Posterior cingulate gyrus (tissue), 11 donors: ENCODE measurements at regions not wholly inside any gene's neighbourhood (a gene's known extent, or its start where the extent isn't known, plus 50 kb on each side); places are given as distances from the start of the nearest gene placed in this dataset.
A peak's percentile ranks its signal among the peaks of the same experiment; 100 is the strongest.

Experiments used
- DNase-seq, 10 donors: peaks; one replicate each; pipeline versions ENCODE4 v3.0.0 to v3.0.0-alpha.2; 2020 to 2021; ENCODE audit warnings: mixed read lengths in 3 of 10
- intact Hi-C: fragments of 100-400 bp; cut with DNase I; formaldehyde crosslinking; loops from one replicate; pipeline ENCODE4 v1.15.1; 2023

GRCh38 chr15:95843241-95843910 is 487.1 kb upstream of the NR2F2 start:
- DNase-seq: no peak
- intact Hi-C loops: no loop called here

GRCh38 chr15:95845862-95846515 is 484.5 kb upstream of the NR2F2 start:
- DNase-seq: no peak
- intact Hi-C loops: no loop called here

GRCh38 chr15:95848126-95848525 is 482.4 kb upstream of the NR2F2 start:
- intact Hi-C loops: no loop called here
- DNase-seq: no peak

GRCh38 chr15:95850837-95851236 is 479.7 kb upstream of the NR2F2 start:
- intact Hi-C loops: no loop called here
- no peak for DNase-seq

- intact Hi-C loops: no loop called here
Measured at GRCh38 chr15:95853350-95853749, 477.1 kb upstream of the NR2F2 start.

GRCh38 chr15:95857124-95857757 is 473.3 kb upstream of the NR2F2 start:
- intact Hi-C loops: no loop called here
- no peak for DNase-seq

More at GRCh38 chr15:95853350-95853749, 477.1 kb upstream of the NR2F2 start:
- DNase-seq: no peak

GRCh38 chr15:95857758-95858157 is 472.7 kb upstream of the NR2F2 start:
- DNase-seq: no peak
- intact Hi-C loops: no loop called here

- intact Hi-C loops: no loop called here
- DNase-seq: no peak
Measured at GRCh38 chr15:95860406-95860805, 470.1 kb upstream of the NR2F2 start.

GRCh38 chr15:95864467-95864886 is 466.0 kb upstream of the NR2F2 start:
- intact Hi-C loops: no loop called here
- no peak for DNase-seq

- intact Hi-C loops: no loop called here
- DNase-seq: no peak
Measured at GRCh38 chr15:95865330-95865739, 465.2 kb upstream of the NR2F2 start.

- intact Hi-C loops: no loop called here
- no peak for DNase-seq
Measured at GRCh38 chr15:95866711-95867440, 463.6 kb upstream of the NR2F2 start.

- no peak for DNase-seq
- intact Hi-C loops: no loop called here
Measured at GRCh38 chr15:95868450-95868849, 462.1 kb upstream of the NR2F2 start.

- intact Hi-C loops: no loop called here
- DNase-seq: no peak
Measured at GRCh38 chr15:95868970-95869369, 461.5 kb upstream of the NR2F2 start.

GRCh38 chr15:95869920-95870319 is 460.6 kb upstream of the NR2F2 start:
- no peak for DNase-seq
- intact Hi-C loops: no loop called here

- intact Hi-C loops: no loop called here
- DNase-seq: no peak
Measured at GRCh38 chr15:95872366-95872771, 458.1 kb upstream of the NR2F2 start.

GRCh38 chr15:95874637-95875036 is 455.9 kb upstream of the NR2F2 start:
- DNase-seq: no peak
- intact Hi-C loops: no loop called here

GRCh38 chr15:95875121-95875643 is 455.3 kb upstream of the NR2F2 start:
- no peak for DNase-seq
- intact Hi-C loops: no loop called here

GRCh38 chr15:95880031-95880570 is 450.4 kb upstream of the NR2F2 start:
- intact Hi-C loops: no loop called here
- DNase-seq: no peak

GRCh38 chr15:95880630-95881029 is 449.9 kb upstream of the NR2F2 start:
- intact Hi-C loops: no loop called here
- DNase-seq: no peak

GRCh38 chr15:95883064-95883463 is 447.4 kb upstream of the NR2F2 start:
- DNase-seq: peak in 1 of 10 donors; percentile 60
- intact Hi-C loops: no loop called here

GRCh38 chr15:95884276-95884675 is 446.2 kb upstream of the NR2F2 start:
- no peak for DNase-seq
- intact Hi-C loops: no loop called here
